Muscle layer of colon (tissue), 2 donors: ENCODE measurements at regions not wholly inside any gene's neighbourhood (a gene's known extent, or its start where the extent isn't known, plus 50 kb on each side); places are given as distances from the start of the nearest gene placed in this dataset.

Experiments used
- H3K27ac ChIP-seq: one replicate; pipeline ENCODE4 v1.7.0; 2013; ENCODE audit warnings: low read depth, mild to moderate bottlenecking, low read length, moderate library complexity
- H3K27me3 ChIP-seq, 2 donors: one replicate each; pipeline ENCODE4 v1.7.0; 2013; ENCODE audit warnings: low read length in 2 of 2, mild to moderate bottlenecking in 2 of 2; ENCODE audit not compliant: insufficient read depth in 2 of 2, control insufficient read depth in 1 of 2
- H3K36me3 ChIP-seq: one replicate; pipeline ENCODE4 v1.7.0; 2013; ENCODE audit warnings: mild to moderate bottlenecking, low read length; ENCODE audit not compliant: insufficient read depth
- H3K4me1 ChIP-seq: one replicate; pipeline ENCODE4 v1.7.0; 2013; ENCODE audit warnings: mild to moderate bottlenecking, low read length; ENCODE audit not compliant: insufficient read depth
- H3K4me3 ChIP-seq, 2 donors: one replicate each; pipeline ENCODE4 v1.7.0; 2013; ENCODE audit warnings: low read length in 2 of 2, low read depth in 1 of 2, mild to moderate bottlenecking in 1 of 2, moderate library complexity in 1 of 2
- H3K9ac ChIP-seq: one replicate; pipeline ENCODE4 v1.7.0; 2013; ENCODE audit warnings: low read length
- H3K9me3 ChIP-seq: one replicate; pipeline ENCODE4 v1.7.0; 2013; ENCODE audit warnings: mild to moderate bottlenecking, low read length
- donor health status: abdominal sarcoma.
- donor health status: Adenocarcinoma of cecum.

DNA sequence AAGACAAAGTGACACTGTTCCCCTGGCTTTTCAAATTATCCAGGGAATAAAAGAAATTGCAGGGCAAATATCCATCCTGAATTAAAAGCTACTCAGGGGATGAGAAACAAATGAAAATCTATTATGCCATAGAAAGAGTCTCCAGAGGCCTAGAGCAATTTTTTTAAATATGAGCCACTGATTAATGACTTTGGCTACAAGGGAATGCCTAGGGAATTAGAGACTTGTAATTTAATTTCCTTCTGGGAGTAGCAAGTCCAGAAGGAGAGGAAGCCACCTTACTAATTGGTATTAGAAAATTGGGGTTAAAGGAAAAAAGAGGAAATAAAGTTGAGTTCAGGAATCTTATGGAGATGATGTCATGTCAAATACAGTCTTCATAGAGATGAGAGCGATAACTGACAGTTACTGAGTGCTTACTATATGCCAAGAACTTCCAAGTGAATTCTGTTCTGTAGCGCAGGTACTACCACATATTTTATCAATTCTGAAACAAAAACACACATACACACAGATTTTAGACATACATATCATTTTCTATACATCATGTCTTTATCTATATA is 304.4 kb downstream of the DUSP6 start:
- H3K9me3 ChIP-seq = no peaks in the 10 kb centered on the region
- H3K9ac ChIP-seq = no peak overlapping the region
- H3K36me3 ChIP-seq = no peaks in the 10 kb centered on the region
- H3K4me1 ChIP-seq = no peaks in the 10 kb centered on the region
- no peak overlapping the region for H3K4me3 ChIP-seq
- no peak overlapping the region for H3K27ac ChIP-seq
- no peaks in the 10 kb centered on the region for H3K27me3 ChIP-seq

DNA sequence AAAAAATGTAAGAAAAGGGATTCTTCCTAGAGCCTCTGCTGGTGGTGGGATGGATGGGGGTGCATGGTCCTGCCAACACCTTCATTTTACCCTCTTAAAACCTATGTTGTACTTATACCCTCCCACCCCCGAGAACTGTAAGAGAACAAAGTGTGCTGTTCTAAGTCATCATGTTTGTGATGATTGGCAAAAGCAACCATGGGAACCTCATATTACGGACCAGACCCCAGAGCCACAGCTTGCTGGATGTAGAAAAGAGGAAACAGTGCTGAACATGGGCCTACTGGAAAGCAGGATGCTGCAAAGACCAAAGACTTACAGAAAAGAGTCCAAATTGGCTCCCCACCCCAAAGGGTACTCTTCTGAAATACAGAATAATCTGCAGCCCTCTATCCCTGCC is 311.2 kb downstream of the DUSP6 start:
- H3K36me3 ChIP-seq = no peaks in the 10 kb centered on the region
- H3K27ac ChIP-seq = no peak overlapping the region
- no peak overlapping the region for H3K9ac ChIP-seq
- no peak overlapping the region for H3K4me3 ChIP-seq
- no peaks in the 10 kb centered on the region for H3K27me3 ChIP-seq
- H3K4me1 ChIP-seq = no peaks in the 10 kb centered on the region
- H3K9me3 ChIP-seq = no peaks in the 10 kb centered on the region

DNA sequence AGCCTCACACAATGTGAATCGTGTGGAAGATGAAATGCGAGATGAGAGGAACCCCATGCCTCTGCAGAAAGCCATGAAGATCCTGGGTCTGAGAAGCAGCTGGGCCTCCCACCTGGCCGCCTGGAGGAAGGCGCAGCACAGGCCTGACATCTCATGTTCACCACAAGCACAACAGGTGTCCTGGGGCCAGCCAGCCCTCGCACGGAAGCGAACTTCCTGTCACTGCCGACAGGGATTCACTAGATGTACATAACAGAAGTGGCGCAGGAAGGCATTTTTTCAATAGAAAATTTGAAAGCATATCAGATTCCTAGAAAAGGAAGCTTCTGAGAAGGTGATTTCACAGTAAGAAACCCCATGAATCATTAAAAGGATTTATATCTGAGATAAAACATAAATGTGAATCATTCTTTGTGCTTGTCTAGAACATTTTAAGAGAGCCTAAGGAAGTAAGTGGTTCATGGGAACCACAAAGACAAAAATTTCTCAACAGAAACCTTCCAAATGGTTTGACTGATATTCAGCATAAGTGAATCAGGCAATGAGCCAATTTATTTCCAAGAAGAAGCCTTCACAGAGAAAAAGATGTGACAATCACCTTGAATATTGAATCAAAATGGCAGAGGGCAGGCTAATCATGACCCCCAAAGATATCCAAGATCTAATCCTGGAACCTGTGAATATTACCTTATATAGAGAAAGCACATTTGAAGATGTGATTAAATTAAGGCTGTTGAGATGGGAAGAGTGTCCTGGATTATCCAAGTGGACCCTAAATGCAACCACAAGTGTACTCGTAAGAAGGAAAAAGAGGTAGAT is 311.9 kb downstream of the DUSP6 start:
- H3K27ac ChIP-seq = no peak overlapping the region

DNA sequence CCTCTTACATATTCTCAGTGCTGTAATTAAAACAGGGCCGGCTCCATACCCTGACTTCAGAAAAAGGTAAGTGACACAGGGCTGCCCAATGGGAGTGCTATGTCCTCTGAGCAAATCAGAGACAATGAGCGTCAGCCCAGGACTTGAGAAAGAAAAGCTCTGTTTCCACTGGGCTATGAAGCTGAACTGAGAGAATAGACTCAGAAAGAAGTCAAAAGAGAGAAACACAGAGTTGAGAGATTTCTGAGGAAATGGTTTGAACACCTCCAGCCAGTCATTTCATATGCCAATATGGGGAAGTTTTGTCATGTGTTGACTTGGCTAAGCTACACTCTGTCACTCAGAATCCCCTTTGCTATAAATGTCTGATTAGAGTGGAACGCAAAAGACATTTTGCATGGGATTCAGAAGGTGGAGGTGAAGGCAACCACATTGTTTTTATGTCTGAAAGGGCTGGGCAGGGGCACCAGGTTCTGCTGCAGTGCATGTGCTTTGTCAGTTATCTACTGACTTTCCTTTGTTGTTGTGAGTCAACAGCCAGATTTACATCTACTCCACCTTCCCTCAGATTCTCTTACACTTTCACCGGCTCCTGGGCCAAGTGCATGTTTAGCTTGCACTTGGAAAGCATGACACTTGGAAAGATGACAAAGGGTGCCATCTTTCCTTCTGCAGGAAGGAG is 313.3 kb downstream of the DUSP6 start:
- no peaks in the 10 kb centered on the region for H3K36me3 ChIP-seq
- no peaks in the 10 kb centered on the region for H3K4me1 ChIP-seq
- H3K4me3 ChIP-seq = no peak overlapping the region
- H3K9ac ChIP-seq = no peak overlapping the region
- no peaks in the 10 kb centered on the region for H3K9me3 ChIP-seq
- H3K27ac ChIP-seq = no peak overlapping the region
- no peaks in the 10 kb centered on the region for H3K27me3 ChIP-seq

More for the DNA sequence above, 311.9 kb downstream of the DUSP6 start:
- no peak overlapping the region for H3K9ac ChIP-seq
- no peaks in the 10 kb centered on the region for H3K9me3 ChIP-seq
- no peaks in the 10 kb centered on the region for H3K4me1 ChIP-seq
- no peak overlapping the region for H3K4me3 ChIP-seq
- no peaks in the 10 kb centered on the region for H3K27me3 ChIP-seq
- H3K36me3 ChIP-seq = no peaks in the 10 kb centered on the region

DNA sequence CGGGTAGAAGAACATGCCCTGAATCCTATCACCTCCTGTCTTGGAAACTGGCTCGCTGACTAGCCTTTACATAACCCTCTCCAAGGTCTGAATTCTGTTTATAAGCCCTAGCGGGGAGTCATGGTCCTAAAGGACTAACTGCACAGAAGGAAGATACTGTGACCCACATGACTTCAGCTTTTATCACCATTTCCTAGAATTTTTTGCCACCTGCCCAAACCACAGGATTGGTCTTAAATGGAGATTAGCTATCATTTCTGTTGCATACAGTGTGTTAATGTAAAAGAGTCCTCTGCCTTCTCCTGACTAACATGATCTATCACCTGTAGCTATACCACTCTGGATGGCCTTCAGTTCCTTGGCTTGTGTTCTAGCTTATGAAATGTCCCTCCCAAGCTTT is 319.2 kb downstream of the DUSP6 start:
- H3K9ac ChIP-seq = no peak overlapping the region
- no peak overlapping the region for H3K4me3 ChIP-seq
- H3K36me3 ChIP-seq = no peaks in the 10 kb centered on the region
- H3K27me3 ChIP-seq = no peaks in the 10 kb centered on the region
- H3K4me1 ChIP-seq = peaks cover 17% of the 10 kb centered on the region
- H3K9me3 ChIP-seq = no peaks in the 10 kb centered on the region
- H3K27ac ChIP-seq = no peak overlapping the region

DNA sequence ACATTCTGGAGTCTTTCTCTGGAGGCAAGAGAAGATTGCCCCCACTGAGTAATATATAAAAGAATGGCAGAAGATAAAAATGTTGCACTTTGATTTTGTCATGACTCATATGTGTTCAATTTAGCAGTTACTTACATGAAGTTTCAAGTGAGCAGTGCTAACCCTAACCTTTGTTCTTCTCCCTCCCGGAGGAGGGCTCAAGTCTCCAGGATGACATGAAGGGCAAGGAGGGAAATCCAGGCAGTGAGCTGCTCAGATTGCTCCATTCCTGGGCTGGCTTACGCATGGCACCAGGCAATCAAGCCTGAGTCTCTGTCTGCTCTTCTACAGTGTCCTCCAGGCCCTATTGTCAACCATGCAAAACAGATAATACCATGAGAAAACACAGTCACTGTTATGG is 322.3 kb downstream of the DUSP6 start:
- Histone ChIP-seq H3K36me3 (no peaks in the 10 kb centered on the region), H3K9ac (no peak overlapping the region), H3K4me3 (no peak overlapping the region), H3K27ac (no peak overlapping the region), H3K4me1 (peaks cover 17% of the 10 kb centered on the region), H3K27me3 (no peaks in the 10 kb centered on the region), H3K9me3 (no peaks in the 10 kb centered on the region)

DNA sequence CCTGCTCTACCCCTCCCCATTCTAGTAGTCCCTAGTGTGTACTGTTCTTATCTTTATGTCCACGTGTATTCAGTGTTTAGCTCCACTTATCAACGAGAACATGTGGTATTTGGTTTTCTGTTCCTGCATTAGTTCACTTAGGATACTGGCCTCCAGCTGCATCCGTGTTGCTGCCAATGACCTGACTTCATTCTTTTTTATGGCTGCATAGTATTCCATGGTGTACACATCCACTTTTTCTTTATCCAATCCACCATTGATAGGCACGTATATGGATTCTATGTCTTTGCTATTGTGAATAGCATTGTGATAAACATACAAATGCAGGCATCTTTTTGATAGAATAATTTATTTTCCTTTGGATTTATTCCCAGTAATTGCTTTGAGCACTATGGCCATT is 327.7 kb downstream of the DUSP6 start:
- Histone ChIP-seq H3K9me3 (no peaks in the 10 kb centered on the region), H3K27ac (no peak overlapping the region), H3K9ac (no peak overlapping the region), H3K36me3 (no peaks in the 10 kb centered on the region), H3K27me3 (no peaks in the 10 kb centered on the region), H3K4me3 (no peak overlapping the region), H3K4me1 (no peaks in the 10 kb centered on the region)

DNA sequence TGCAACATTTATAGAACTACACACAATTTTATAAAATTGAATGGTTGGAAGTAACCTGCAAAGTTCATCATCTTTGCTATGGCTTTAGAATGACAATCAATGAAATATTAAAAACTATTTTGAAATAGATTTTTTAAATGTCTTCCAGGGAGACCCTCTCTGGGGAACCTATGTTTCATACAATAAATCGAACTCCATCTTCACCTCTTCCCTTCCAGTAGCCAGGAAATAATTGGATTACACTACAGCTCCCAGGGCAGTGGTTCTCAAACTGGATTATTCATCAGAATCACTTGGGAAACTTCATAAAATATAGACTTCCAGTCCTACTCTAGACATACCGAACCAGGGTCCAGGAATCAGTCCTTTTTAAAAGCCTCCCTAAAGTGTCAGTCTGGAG is 328.4 kb downstream of the DUSP6 start:
- no peak overlapping the region for H3K9ac ChIP-seq
- no peak overlapping the region for H3K27ac ChIP-seq
- H3K4me3 ChIP-seq = no peak overlapping the region
- H3K36me3 ChIP-seq = no peaks in the 10 kb centered on the region
- no peaks in the 10 kb centered on the region for H3K27me3 ChIP-seq
- H3K9me3 ChIP-seq = no peaks in the 10 kb centered on the region
- H3K4me1 ChIP-seq = peaks cover 4% of the 10 kb centered on the region

DNA sequence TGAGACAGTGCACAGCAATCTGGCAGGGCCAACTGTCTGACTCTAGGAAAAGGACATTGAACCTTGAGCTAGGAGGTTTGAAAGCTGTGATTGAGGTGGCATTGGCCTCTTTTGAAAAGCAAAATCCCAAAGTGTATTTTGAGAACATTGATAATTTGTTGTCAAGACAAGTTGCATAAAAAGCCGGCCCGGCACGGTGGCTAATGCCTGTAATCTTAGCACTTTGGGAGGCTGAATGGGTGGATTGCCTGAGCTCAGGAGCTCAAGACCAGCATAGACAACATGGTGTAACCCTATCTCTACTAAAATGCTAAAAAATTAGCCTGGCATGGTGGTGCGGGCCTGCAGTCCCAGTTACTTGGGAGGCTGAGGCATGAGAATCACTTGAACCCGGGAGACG is 331.6 kb downstream of the DUSP6 start:
- no peak overlapping the region for H3K9ac ChIP-seq
- no peak overlapping the region for H3K4me3 ChIP-seq
- no peak overlapping the region for H3K27ac ChIP-seq
- peaks cover 4% of the 10 kb centered on the region for H3K4me1 ChIP-seq
- no peaks in the 10 kb centered on the region for H3K27me3 ChIP-seq
- no peaks in the 10 kb centered on the region for H3K36me3 ChIP-seq
- no peaks in the 10 kb centered on the region for H3K9me3 ChIP-seq

DNA sequence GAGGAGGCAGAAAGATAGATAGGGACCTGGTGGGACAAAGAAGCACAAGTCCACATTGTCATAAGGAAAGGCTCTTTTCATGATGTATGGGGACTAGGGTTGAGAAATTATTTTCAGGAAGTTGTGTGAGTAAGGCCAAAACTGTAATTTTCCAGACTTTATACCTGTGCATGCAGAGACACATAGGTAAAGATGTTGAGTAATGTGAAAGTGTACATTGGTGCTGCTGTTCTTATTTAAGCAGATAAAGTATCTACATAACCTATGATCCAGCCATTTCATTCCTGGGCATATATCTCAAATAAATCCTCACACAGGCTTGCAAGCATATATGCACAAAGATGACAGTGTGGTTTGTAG is 332.2 kb downstream of the DUSP6 start:
- Histone ChIP-seq H3K9me3 (no peaks in the 10 kb centered on the region), H3K27me3 (no peaks in the 10 kb centered on the region), H3K4me1 (peaks cover 4% of the 10 kb centered on the region), H3K4me3 (no peak overlapping the region), H3K36me3 (no peaks in the 10 kb centered on the region), H3K27ac (no peak overlapping the region), H3K9ac (no peak overlapping the region)

DNA sequence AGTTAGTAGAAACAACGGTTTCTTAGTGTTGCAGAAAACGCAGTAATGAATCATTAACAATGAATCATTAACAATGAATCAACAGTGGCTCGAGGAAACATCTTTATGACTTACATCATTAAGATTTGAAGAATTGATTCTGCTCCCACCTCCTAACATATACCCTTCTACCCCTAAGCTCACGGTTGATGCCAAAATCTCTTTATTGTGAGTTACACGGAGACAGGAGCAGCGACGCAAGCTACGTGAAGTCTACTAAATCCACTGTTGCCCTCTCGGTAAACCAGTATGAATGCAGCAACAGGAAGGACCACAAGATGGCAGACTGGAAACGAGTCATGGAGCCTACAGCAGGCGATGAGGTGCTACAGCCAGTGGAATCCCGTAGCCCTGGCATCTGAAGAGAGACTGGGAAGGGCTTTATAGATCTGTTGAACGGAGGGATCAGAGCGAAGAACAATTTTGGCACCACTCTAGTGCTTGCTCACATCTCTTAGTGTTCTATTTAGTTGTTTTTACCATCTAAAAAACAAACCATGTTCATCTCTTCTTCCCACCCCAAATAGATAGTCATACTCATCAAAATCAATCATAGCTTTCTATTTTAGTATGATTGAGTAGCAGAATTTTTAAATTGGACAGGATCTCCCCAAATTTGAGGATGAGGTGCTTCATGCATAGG is 332.7 kb downstream of the DUSP6 start:
- Histone ChIP-seq H3K9me3 (no peaks in the 10 kb centered on the region), H3K27me3 (no peaks in the 10 kb centered on the region), H3K9ac (no peak overlapping the region), H3K36me3 (no peaks in the 10 kb centered on the region), H3K27ac (no peak overlapping the region), H3K4me3 (peak overlapping the region; percentile 18 to 49), H3K4me1 (peaks cover 4% of the 10 kb centered on the region)
